Progenitor cell of endocrine pancreas (in vitro differentiated cells): ENCODE measurements at regions not wholly inside any gene's neighbourhood (a gene's known extent, or its start where the extent isn't known, plus 50 kb on each side); places are given as distances from the start of the nearest gene placed in this dataset.

Experiments used
- DNase-seq: peaks from one replicate; pipeline ENCODE4 v3.0.0; 2021; ENCODE audit warnings: low spot score; ENCODE audit not compliant: unreplicated experiment
- H3K27ac Mint-ChIP-seq: 2 replicates; pipeline ENCODE4 v1.8.0; 2021; ENCODE audit warnings: mild to moderate bottlenecking, moderate library complexity, mixed read lengths
- H3K27me3 Mint-ChIP-seq: 2 replicates; pipeline ENCODE4 v1.8.0; 2021; ENCODE audit warnings: mixed read lengths
- H3K36me3 Mint-ChIP-seq: 2 replicates; pipeline ENCODE4 v1.8.0; 2022; ENCODE audit warnings: mixed read lengths; ENCODE audit not compliant: insufficient read depth
- H3K4me1 Mint-ChIP-seq: 2 replicates; pipeline ENCODE4 v1.8.0; 2021; ENCODE audit warnings: low read depth, mixed read lengths
- H3K4me3 Mint-ChIP-seq: 2 replicates; pipeline ENCODE4 v1.8.0; 2021; ENCODE audit warnings: low read depth, mild to moderate bottlenecking, moderate library complexity, mixed read lengths
- H3K9me3 Mint-ChIP-seq: 2 replicates; pipeline ENCODE4 v1.8.0; 2021; ENCODE audit warnings: low read depth, mixed read lengths
- CTCF ChIP-seq: fragments of 200-600 bp; sonication (generic); IDR thresholded peaks from one replicate; pipeline ENCODE4 v1.5.0; 2021; ENCODE audit warnings: antibody characterized with exemption, mild to moderate bottlenecking; ENCODE audit not compliant: unreplicated experiment

DNA sequence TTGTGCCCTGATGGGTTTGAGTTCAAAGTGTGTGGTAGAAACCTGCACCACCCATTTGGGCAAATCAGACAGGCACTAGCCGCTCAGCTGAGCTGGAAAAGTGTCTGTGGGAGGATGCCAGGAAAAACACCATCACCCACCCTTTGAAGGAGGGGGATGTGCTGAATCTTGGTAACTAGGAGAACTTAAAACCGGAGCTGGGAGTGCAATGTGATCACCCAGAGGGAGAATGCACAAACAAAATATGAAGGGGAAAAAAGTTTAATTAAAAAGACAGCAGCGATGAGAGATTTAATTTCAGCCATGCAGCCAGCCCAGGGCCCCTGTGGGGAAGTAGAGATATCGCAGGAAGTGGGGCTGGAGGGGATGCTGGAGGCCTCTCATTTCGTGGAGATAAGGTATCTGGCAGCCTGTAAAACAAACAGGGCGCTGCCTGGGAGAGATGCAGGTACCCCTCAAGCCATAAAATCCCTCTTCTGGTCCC is 86.8 kb upstream of the BCAR3 start:
- H3K4me3 Mint-ChIP-seq: no peak overlapping the region
- H3K27ac Mint-ChIP-seq: no peak overlapping the region

GRCh38 chr1:93766451-93766850 is 84.8 kb upstream of the BCAR3 start:
- H3K27me3 Mint-ChIP-seq: peaks cover 22% of the 10 kb centered on the region
- no peak for DNase-seq
- no peaks in the 10 kb centered on the region for H3K9me3 Mint-ChIP-seq
- no peaks in the 10 kb centered on the region for H3K36me3 Mint-ChIP-seq
- no peak for TF ChIP-seq CTCF
- no peak overlapping the region for H3K4me3 Mint-ChIP-seq
- no peak overlapping the region for H3K27ac Mint-ChIP-seq
- peaks cover 15% of the 10 kb centered on the region for H3K4me1 Mint-ChIP-seq

More for the DNA sequence above, 86.8 kb upstream of the BCAR3 start:
- no peaks in the 10 kb centered on the region for H3K9me3 Mint-ChIP-seq
- TF ChIP-seq CTCF: no peak
- H3K27me3 Mint-ChIP-seq: peaks cover 14% of the 10 kb centered on the region
- H3K36me3 Mint-ChIP-seq: no peaks in the 10 kb centered on the region
- H3K4me1 Mint-ChIP-seq: peaks cover 23% of the 10 kb centered on the region
- DNase-seq: no peak

- Mint-ChIP-seq H3K4me3 (no peak overlapping the region), H3K4me1 (peaks cover 15% of the 10 kb centered on the region), H3K27ac (no peak overlapping the region), H3K36me3 (no peaks in the 10 kb centered on the region), H3K27me3 (peaks cover 22% of the 10 kb centered on the region), H3K9me3 (no peaks in the 10 kb centered on the region)
- TF ChIP-seq CTCF: no peak
- DNase-seq: no peak
Measured at GRCh38 chr1:93765099-93765498, 83.5 kb upstream of the BCAR3 start.

DNA sequence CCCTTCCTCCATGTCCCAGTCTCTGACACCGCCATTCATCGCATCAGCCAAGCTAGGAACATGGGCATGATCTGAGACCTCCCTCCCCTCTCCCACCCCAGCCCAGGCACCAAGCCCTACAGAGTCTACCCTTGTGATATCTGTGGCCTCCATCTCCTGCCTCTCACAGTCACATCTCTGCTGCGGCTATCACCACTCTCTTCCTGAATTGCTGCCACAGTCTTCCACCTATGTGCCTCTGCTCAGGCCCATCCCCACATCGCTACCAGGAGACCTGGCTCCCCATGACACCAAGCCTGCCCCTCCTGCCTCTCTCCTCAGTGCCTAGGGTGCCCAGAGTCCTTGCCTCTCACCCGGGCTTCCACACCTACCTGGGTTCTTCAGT is 82.7 kb upstream of the BCAR3 start:
- peaks cover 15% of the 10 kb centered on the region for H3K4me1 Mint-ChIP-seq
- peaks cover 22% of the 10 kb centered on the region for H3K27me3 Mint-ChIP-seq
- no peak for DNase-seq
- H3K4me3 Mint-ChIP-seq: no peak overlapping the region
- TF ChIP-seq CTCF: no peak
- H3K27ac Mint-ChIP-seq: no peak overlapping the region
- H3K9me3 Mint-ChIP-seq: no peaks in the 10 kb centered on the region
- H3K36me3 Mint-ChIP-seq: no peaks in the 10 kb centered on the region

GRCh38 chr1:93763704-93764365 is 82.2 kb upstream of the BCAR3 start:
- Mint-ChIP-seq H3K4me3 (no peak overlapping the region), H3K36me3 (no peaks in the 10 kb centered on the region), H3K4me1 (peaks cover 12% of the 10 kb centered on the region), H3K9me3 (no peaks in the 10 kb centered on the region), H3K27ac (no peak overlapping the region), H3K27me3 (peaks cover 22% of the 10 kb centered on the region)
- TF ChIP-seq CTCF: no peak
- no peak for DNase-seq
